ENCODE measurements at regions not wholly inside any gene's neighbourhood (a gene's known extent, or its start where the extent isn't known, plus 50 kb on each side); places are given as distances from the start of the nearest gene placed in this dataset.

DNA sequence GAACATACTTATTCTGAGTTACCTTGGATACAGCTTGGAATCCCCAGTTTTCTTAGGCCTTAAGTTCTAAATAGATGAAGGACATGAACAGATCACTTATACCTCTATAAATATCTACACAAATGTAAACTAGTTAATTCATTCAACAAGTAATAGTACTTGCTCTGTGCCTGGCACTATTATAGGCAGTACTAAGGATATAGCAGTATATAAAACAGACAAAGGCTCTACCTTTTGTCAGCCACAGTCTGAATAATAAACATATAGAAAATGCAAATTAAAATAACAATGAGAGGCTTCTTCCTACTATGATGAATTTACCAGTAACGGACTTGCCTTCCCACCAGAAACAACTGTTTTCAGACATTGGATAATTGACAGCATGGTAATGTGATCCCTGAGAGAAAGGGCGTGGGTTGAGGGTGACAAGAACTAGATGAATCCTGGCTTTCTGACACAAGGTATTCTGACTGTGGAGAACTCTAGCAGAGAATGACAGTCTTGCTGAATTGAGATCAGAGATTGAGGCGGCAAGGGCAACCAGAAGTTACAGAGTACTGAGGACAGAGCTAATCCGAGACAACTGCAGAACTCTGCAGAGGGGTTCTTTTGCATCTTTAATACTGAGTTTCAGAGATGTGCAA, 170.5 kb downstream of the TANC2 start:
- Mint-ChIP-seq H3K9me3 (no peaks in the 10 kb centered on the region), H3K4me1 (peaks cover 24 to 25% of the 10 kb centered on the region in 2 experiments), H3K4me3 (no peak overlapping the region), H3K27ac (peak overlapping the region; percentile 20 to 57 (median 56); a peak in 5 of 7 replicates), H3K27me3 (ENCODE audit: low read depth) (no peaks in the 10 kb centered on the region), H3K36me3 (ENCODE audit: insufficient read depth in 1 of 3, low read depth in 3 of 3) (no peaks in the 10 kb centered on the region)
- Histone ChIP-seq H3K56ac (ENCODE audit: insufficient read length, low read depth, low read length) (no peak overlapping the region), H4K5ac (ENCODE audit: insufficient read length, low read depth, low read length) (no peak overlapping the region), H4K8ac (replicated peaks; ENCODE audit: insufficient read length, low read depth, low read length) (no peak overlapping the region), H2BK12ac (ENCODE audit: insufficient read length, low read depth, low read length) (no peak overlapping the region), H3K9ac (ENCODE audit: extremely low read depth, insufficient read length, low read length) (no peak overlapping the region), H3K23ac (ENCODE audit: insufficient read length, low read depth, low read length) (no peak overlapping the region), H4K20me1 (ENCODE audit: control insufficient read depth, insufficient read depth, insufficient read length) (peaks cover 3% of the 10 kb centered on the region), H2BK20ac (ENCODE audit: low read depth, low read length, poor library complexity, severe bottlenecking) (no peak overlapping the region), H3K4me2 (ENCODE audit: insufficient read depth, insufficient read length, low read length) (no peak overlapping the region), H3K4ac (ENCODE audit: low read depth, low read length) (no peak overlapping the region), H4K91ac (ENCODE audit: insufficient read length, low read depth, low read length) (no peak overlapping the region), H3K18ac (ENCODE audit: insufficient read length, low read depth, low read length) (no peak overlapping the region), H3K79me1 (ENCODE audit: insufficient read depth, low read depth, low read length, poor library complexity, severe bottlenecking) (no peaks in the 10 kb centered on the region), H3K9me3 (ENCODE audit: control insufficient read depth, low read depth, low read length) (no peaks in the 10 kb centered on the region), H3K79me2 (ENCODE audit: insufficient read depth, low read length) (no peaks in the 10 kb centered on the region), H3K14ac (ENCODE audit: insufficient read depth, low read length) (no peak overlapping the region), H3K27ac (ENCODE audit: insufficient read length, low read depth, low read length) (no peak overlapping the region), H2BK5ac (ENCODE audit: insufficient read length, low read length) (no peak overlapping the region), H3K27me3 (ENCODE audit: insufficient read depth, low read length) (no peaks in the 10 kb centered on the region), H3K23me2 (ENCODE audit: insufficient read length, low read depth, low read length, poor library complexity, severe bottlenecking) (no peaks in the 10 kb centered on the region), H2BK120ac (ENCODE audit: low read depth, low read length, poor library complexity, severe bottlenecking) (no peak overlapping the region), H2BK15ac (ENCODE audit: low read depth, low read length) (no peak overlapping the region), H3T11ph (ENCODE audit: low read length) (no peak overlapping the region), H3K4me1 (ENCODE audit: insufficient read depth, low read length) (peaks cover 2% of the 10 kb centered on the region), H2AK5ac (ENCODE audit: insufficient read length, low read length) (no peak overlapping the region), H2AFZ (ENCODE audit: low read length) (no peak overlapping the region)
- no peak for DNase-seq
- TF ChIP-seq, protein P1, sequence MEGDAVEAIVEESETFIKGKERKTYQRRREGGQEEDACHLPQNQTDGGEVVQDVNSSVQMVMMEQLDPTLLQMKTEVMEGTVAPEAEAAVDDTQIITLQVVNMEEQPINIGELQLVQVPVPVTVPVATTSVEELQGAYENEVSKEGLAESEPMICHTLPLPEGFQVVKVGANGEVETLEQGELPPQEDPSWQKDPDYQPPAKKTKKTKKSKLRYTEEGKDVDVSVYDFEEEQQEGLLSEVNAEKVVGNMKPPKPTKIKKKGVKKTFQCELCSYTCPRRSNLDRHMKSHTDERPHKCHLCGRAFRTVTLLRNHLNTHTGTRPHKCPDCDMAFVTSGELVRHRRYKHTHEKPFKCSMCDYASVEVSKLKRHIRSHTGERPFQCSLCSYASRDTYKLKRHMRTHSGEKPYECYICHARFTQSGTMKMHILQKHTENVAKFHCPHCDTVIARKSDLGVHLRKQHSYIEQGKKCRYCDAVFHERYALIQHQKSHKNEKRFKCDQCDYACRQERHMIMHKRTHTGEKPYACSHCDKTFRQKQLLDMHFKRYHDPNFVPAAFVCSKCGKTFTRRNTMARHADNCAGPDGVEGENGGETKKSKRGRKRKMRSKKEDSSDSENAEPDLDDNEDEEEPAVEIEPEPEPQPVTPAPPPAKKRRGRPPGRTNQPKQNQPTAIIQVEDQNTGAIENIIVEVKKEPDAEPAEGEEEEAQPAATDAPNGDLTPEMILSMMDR (conservative IDR thresholded peaks at IDR 0.05), result no peak
- WGBS (ENCODE audit: extremely low coverage, insufficient read length, low lambda C conversion rate), result no CpG with 5 or more reads among the region's 4 CpGs
